ENCODE measurements at regions not wholly inside any gene's neighbourhood (a gene's known extent, or its start where the extent isn't known, plus 50 kb on each side); places are given as distances from the start of the nearest gene placed in this dataset.

DNA sequence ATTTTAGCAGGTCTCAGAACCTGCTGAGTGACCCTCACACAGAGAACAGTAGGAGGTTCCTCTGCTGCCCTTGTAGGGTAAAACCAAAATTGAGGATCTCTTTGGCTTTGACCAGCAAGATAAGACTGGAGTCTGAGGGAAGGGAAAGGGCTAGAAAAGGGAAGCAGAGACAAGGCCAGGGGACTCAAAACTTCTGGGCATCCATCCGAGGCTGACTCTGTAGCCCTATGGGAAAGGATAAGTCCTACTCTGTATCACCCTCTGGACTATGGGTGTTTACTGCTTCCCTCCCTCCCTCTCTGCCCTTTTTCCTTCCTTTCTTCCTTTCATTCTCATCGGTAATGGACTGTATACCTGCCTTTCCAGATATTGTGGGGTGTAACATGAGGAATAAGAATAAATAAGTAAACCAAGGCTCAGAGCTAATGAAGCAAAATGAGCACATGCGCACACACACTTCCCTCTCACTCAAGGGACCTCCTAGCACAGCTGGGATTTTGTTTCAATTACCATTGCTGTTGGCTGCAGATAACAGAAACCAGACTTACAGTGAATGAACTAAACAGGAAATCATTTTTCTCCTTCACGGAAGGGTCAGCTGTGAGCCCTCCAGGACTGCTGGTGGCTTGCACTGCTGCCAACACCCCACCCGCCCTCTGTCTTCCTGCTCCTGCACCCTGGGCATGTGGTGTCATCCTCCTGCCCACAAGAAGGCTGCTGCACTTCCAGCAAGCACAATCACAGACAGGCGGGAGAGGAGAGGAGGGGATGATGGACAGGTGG lies 404.4 kb upstream of the CCDC196 start:
- no peak for DNase-seq (ENCODE audit: extremely low read depth, low read depth)
- TF ChIP-seq, protein P1, sequence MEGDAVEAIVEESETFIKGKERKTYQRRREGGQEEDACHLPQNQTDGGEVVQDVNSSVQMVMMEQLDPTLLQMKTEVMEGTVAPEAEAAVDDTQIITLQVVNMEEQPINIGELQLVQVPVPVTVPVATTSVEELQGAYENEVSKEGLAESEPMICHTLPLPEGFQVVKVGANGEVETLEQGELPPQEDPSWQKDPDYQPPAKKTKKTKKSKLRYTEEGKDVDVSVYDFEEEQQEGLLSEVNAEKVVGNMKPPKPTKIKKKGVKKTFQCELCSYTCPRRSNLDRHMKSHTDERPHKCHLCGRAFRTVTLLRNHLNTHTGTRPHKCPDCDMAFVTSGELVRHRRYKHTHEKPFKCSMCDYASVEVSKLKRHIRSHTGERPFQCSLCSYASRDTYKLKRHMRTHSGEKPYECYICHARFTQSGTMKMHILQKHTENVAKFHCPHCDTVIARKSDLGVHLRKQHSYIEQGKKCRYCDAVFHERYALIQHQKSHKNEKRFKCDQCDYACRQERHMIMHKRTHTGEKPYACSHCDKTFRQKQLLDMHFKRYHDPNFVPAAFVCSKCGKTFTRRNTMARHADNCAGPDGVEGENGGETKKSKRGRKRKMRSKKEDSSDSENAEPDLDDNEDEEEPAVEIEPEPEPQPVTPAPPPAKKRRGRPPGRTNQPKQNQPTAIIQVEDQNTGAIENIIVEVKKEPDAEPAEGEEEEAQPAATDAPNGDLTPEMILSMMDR (IDR thresholded peaks at IDR 0.05; ENCODE audit: low read depth, low read length, missing control alignments) = no peak
- H3K4me3 ChIP-seq (replicated peaks; ENCODE audit: low read depth, low read length) = no peak overlapping the region

DNA sequence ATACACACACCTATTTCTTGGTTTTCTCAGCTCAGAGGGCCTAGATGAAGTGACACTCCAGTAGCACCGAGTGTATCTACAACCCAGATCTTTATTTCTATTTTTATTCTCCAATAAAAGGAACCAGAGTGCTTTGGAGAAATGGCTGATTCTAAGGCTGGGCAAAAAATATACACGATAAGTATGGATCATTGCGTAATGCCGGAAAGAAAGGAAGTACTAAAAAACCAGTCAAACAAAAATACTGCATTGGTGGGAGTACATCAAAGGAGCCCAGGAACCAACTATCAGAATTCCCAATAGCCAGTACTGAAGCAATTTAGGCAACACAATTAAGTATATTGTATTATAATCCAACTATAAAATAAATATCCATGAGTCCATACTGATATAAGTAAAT lies 400.9 kb upstream of the CCDC196 start:
- no peak for DNase-seq (ENCODE audit: extremely low read depth, low read depth)
- H3K4me3 ChIP-seq (replicated peaks; ENCODE audit: low read depth, low read length) = no peak overlapping the region

DNA sequence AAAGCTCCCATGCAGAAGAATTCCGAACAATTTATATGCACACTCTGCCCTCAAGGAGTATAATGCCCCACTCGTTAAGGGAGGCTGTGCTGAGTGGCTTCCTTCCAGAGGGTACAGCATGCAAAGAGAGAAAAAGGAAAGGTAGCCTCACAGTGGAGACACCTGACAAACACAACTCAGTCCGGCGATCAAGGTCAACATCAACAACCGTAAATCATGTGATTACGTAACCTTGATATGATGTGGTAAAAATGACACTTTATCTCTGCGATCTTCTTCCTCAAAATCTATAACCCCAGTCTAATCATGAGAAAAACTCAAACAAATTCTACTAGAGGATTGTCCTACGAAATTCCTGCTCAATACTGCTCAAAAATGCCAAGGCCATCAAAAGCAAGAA lies 400.5 kb upstream of the CCDC196 start:
- no peak for DNase-seq (ENCODE audit: extremely low read depth, low read depth)

More for the DNA sequence above, 400.9 kb upstream of the CCDC196 start:
- TF ChIP-seq, protein P1 (IDR thresholded peaks at IDR 0.05; ENCODE audit: low read depth, low read length, missing control alignments) = no peak

DNA sequence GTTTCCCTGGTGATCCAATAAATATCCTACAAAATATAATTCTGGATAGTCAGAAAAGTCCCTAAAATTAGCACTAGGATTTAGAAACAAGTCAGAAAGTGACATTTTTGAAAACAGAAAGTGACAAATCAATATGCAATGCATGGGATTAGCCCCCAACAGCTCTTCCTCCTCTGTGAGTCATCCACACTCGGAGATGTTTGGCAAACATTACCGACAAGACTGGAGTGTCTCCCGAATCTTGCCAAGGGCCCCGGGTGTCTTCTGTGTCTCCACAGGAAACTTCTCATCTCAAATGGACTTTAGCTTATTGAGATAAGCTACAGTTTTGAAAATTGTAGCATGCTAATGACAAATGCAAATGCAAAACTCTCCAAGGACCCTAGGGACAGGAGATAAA lies 398.9 kb upstream of the CCDC196 start:
- TF ChIP-seq, protein P1 (IDR thresholded peaks at IDR 0.05; ENCODE audit: low read depth, low read length, missing control alignments) = no peak
- no peak for DNase-seq (ENCODE audit: extremely low read depth, low read depth)
- H3K4me3 ChIP-seq (replicated peaks; ENCODE audit: low read depth, low read length) = no peak overlapping the region

More for the DNA sequence above, 400.5 kb upstream of the CCDC196 start:
- no peak overlapping the region for H3K4me3 ChIP-seq (replicated peaks; ENCODE audit: low read depth, low read length)
- TF ChIP-seq, protein P1 (IDR thresholded peaks at IDR 0.05; ENCODE audit: low read depth, low read length, missing control alignments) = no peak

DNA sequence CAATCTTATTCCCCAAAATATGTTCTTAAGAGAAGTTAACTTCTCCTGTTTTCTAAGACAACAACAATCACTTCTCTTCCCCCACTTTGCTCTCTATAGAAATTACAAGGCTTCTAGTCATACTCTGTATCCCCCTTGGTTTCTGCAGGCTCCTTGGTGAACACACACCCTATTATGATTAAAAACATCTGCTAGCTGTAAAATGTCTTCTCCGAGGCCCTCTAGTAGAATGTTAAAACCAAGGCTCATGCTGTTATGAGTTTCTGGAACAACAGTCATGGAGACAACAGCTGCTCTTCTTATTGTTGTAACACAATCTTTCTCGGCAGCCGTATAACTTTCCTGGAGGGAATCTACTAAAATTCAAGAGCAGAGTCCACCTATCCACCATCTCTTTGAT lies 397.5 kb upstream of the CCDC196 start:
- TF ChIP-seq, protein P1 (IDR thresholded peaks at IDR 0.05; ENCODE audit: low read depth, low read length, missing control alignments) = no peak
- DNase-seq (ENCODE audit: extremely low read depth, low read depth) = peak; percentile 20
- no peak overlapping the region for H3K4me3 ChIP-seq (replicated peaks; ENCODE audit: low read depth, low read length)

DNA sequence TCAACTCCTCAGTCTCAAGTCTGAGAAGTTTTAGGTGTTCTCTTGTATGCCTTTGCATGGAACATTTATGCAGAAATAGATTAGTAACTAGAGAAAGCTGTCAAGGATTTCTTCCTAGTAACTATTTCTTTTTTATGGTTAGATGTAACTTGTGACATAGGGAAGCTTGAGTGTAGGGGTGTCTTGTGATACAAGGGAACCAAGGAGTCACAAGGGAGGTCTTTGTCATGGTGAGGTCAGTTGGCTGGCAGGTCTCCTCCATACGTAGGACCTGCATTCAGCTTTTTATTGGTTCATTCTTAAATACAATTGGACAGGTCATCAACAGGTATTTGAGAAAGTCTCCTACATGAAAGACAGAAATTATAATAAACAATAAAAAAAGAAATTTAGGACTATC lies 394.0 kb upstream of the CCDC196 start:
- TF ChIP-seq, protein P1 (IDR thresholded peaks at IDR 0.05; ENCODE audit: low read depth, low read length, missing control alignments) = no peak
- H3K4me3 ChIP-seq (replicated peaks; ENCODE audit: low read depth, low read length) = no peak overlapping the region
- DNase-seq (ENCODE audit: extremely low read depth, low read depth) = no peak

Measured in HFF-Myc (cell line).